GM12872 (cell line): ENCODE measurements at regions not wholly inside any gene's neighbourhood (a gene's known extent, or its start where the extent isn't known, plus 50 kb on each side); places are given as distances from the start of the nearest gene placed in this dataset.

Experiments used
- CTCF ChIP-seq: IDR thresholded peaks from 3 replicates; pipeline ENCODE4 v1.5.1; 2011; ENCODE audit warnings: low read depth, mild to moderate bottlenecking, low read length, moderate library complexity; ENCODE audit not compliant: insufficient read depth

DNA sequence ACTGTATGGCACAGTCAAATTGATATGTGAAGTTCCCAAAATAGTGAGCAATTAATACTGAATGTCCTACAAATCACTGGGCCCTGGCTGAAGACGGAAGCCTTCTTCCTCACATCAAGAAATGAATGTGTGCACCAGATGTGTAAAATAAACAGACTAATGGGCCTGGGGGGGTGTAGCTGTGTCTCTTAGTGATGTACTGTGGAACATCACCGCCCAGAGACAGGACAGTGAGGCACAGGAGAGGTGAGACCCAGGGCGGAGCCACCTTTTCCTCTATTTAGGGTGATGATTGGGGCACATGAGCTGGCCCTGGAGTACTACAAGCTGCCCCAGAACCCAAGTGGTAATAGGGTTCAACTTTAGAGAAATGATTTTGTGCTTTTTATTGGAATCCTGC is 368.5 kb upstream of the ARID1B start:
- no peak for TF ChIP-seq CTCF

GRCh38 chr6:156407334-156407733 is 369.8 kb upstream of the ARID1B start:
- TF ChIP-seq CTCF = no peak

DNA sequence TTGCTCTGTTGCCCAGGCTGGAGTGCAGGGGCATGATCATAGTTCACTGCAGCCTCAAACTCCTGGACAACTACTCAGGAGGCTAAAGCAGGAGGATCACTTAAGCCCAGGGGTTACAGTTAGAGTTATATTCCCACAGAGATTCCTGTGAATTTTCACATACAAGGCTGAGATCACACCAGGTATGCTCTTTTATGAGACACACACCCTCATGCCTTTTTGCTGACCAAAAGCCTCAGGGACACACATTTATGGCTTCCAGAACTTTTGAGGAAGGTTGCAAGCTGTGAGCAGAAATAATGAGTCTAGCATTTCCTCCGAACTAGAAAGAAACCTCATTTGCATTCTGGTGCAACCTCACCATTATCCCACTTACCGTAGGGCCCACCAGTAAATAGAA is 370.5 kb upstream of the ARID1B start:
- TF ChIP-seq CTCF = no peak

DNA sequence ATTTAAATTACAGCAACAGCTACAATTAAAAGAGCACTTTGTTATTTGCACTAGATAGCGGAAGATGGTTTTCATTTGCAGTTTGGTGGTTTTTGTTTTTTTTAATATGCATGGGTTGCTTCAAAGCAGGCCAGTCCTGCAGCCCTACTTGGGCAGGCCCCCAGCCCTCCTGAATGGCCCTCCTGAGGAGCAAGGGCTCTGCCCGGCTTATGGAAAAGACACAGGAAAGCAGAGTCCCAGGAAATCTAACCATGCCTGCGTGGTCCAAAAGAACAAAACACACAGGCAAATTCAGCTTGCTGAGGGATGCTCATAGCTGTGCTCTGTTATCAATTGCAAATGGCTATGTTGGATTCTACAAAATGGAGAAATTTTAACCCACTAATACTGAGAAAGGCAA is 371.1 kb upstream of the ARID1B start:
- no peak for TF ChIP-seq CTCF

GRCh38 chr6:156402628-156403027 is 374.6 kb upstream of the ARID1B start:
- TF ChIP-seq CTCF = no peak

DNA sequence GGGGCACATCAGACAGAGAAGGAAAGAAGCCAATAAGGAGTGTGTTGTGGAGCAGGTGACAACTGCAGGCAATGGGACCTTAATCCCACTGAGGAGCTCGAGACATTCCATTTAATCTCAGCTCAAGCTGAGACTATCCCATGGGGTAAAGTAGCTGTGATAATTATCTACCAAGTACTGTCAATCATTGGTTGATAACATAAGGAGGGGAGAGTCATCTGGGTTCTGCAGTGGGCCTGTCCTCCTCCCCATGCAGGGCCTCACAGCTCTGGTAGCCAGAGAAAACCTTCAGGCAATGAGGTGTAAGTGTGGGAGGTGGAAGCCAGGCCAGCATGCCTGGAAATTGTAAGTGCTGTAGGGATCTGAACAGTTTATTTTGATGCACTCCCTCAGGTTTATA is 375.0 kb upstream of the ARID1B start:
- no peak for TF ChIP-seq CTCF

GRCh38 chr6:156400487-156400886 is 376.7 kb upstream of the ARID1B start:
- TF ChIP-seq CTCF = no peak

GRCh38 chr6:156398966-156399365 is 378.2 kb upstream of the ARID1B start:
- no peak for TF ChIP-seq CTCF
